Caco-2 (cell line): ENCODE measurements at regions not wholly inside any gene's neighbourhood (a gene's known extent, or its start where the extent isn't known, plus 50 kb on each side); places are given as distances from the start of the nearest gene placed in this dataset.

Experiments used
- BruUV-seq: library from RNA; stranded (reverse); fragments of 400-500 nt; replicated peaks from 2 replicates; lab custom pipeline; 2021; lab: Mats Ljungman, UMichigan
- CTCF ChIA-PET: fragments of 300-600 bp; sonication (Branson Sonifier 250); formaldehyde crosslinking; loops from one replicate; lab custom pipeline; 2022; ENCODE audit warnings: antibody characterized with exemption; lab: Charles Lee
- POLR2A ChIA-PET: fragments of 300-600 bp; sonication (Branson Sonifier 250); formaldehyde crosslinking; loops from one replicate; lab custom pipeline; 2022; ENCODE audit warnings: antibody characterized with exemption; lab: Charles Lee
- DNase-seq, 2 experiments: peaks; one replicate each; pipeline versions ENCODE4 v3.0.0 to v3.0.0-alpha.2; 2020 to 2022
- H3K27me3 ChIP-seq: replicated peaks from 2 replicates; pipeline ENCODE4 v1.6.0; 2011; ENCODE audit warnings: low read length; ENCODE audit not compliant: control insufficient read depth, insufficient read depth
- H3K36me3 ChIP-seq: 2 replicates; pipeline ENCODE4 v1.5.1; 2011; ENCODE audit warnings: low read length; ENCODE audit not compliant: control insufficient read depth, insufficient read depth
- H3K4me1 ChIP-seq: fragments of 250-450 bp; sonication (Bioruptor Pico); 2 replicates; pipeline ENCODE4 v1.5.1; 2020; ENCODE audit warnings: mild to moderate bottlenecking
- H3K4me3 ChIP-seq: 2 replicates; pipeline ENCODE4 v1.5.1; 2011; ENCODE audit warnings: low read depth, mild to moderate bottlenecking, control low read depth, low read length
- H3K9me3 ChIP-seq: fragments of 250-450 bp; sonication (Bioruptor Pico); 2 replicates; pipeline ENCODE4 v1.5.1; 2020; ENCODE audit warnings: mild to moderate bottlenecking, moderate library complexity
- H3K27ac Mint-ChIP-seq: one replicate; pipeline ENCODE4 v1.8.0; 2022; ENCODE audit warnings: mixed read lengths; ENCODE audit not compliant: unreplicated experiment
- H3K27me3 Mint-ChIP-seq: one replicate; pipeline ENCODE4 v1.8.0; 2022; ENCODE audit warnings: mixed read lengths; ENCODE audit not compliant: insufficient read depth, unreplicated experiment
- H3K36me3 Mint-ChIP-seq: one replicate; pipeline ENCODE4 v1.8.0; 2022; ENCODE audit warnings: mild to moderate bottlenecking, mixed read lengths; ENCODE audit not compliant: insufficient read depth, unreplicated experiment
- H3K4me1 Mint-ChIP-seq: one replicate; pipeline ENCODE4 v1.8.0; 2022; ENCODE audit warnings: low read depth, mixed read lengths; ENCODE audit not compliant: unreplicated experiment
- H3K4me3 Mint-ChIP-seq: one replicate; pipeline ENCODE4 v1.8.0; 2022; ENCODE audit warnings: mild to moderate bottlenecking, moderate library complexity, mixed read lengths; ENCODE audit not compliant: unreplicated experiment
- H3K9me3 Mint-ChIP-seq: one replicate; pipeline ENCODE4 v1.8.0; 2022; ENCODE audit warnings: mixed read lengths; ENCODE audit not compliant: unreplicated experiment
- intact Hi-C: fragments of 100-400 bp; cut with micrococcal nuclease; formaldehyde crosslinking; loops from one replicate; pipeline ENCODE4 v1.10.0; 2022; ENCODE audit not compliant: unreplicated experiment
- TF ChIP-seq, protein P1 (sequence below), 2 experiments: fragments of 200-600 bp in 1 of 2; IDR thresholded peaks; 1 replicate in 1 of 2; 2 replicates in 1 of 2; pipeline versions ENCODE4 v1.5.1 to v1.8.0; 2011 to 2022; ENCODE audit warnings: antibody characterized with exemption in 1 of 2, control low read depth in 1 of 2, inconsistent platforms in 1 of 2, low read depth in 1 of 2, low read length in 1 of 2, mild to moderate bottlenecking in 1 of 2, moderate library complexity in 1 of 2; ENCODE audit not compliant: insufficient read depth in 1 of 2, severe bottlenecking in 1 of 2, unreplicated experiment in 1 of 2

DNA sequence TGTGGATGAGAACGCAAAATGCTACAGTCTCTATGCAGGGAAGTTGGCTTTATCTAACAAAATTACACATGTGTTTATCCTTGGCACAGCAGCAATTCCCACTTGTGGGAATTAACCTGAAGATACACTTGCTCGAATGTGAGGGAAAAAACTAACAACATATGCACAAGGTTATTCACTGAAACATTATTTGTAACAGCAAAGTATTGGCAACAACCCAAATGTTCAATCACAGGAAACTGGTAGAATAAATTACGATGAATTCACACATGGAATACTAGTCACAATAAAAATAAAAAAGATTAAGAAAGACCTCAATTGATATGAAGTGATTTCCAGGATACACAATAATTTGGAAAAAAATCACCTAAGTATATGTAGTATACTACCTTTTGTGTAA, 68.1 kb upstream of the OGFRL1 start:
- Histone ChIP-seq H3K4me1 (no peaks in the 10 kb centered on the region), H3K9me3 (no peaks in the 10 kb centered on the region), H3K36me3 (no peaks in the 10 kb centered on the region), H3K27me3 (no peaks in the 10 kb centered on the region), H3K4me3 (no peak overlapping the region)
- BruUV-seq: no TSS peak
- no peak overlapping the region for H3K27ac Mint-ChIP-seq
- H3K9me3 Mint-ChIP-seq: no peaks in the 10 kb centered on the region
- ChIA-PET CTCF (no interaction called here), POLR2A (no interaction called here)
- H3K36me3 Mint-ChIP-seq: no peaks in the 10 kb centered on the region
- intact Hi-C loops: no loop called here
- DNase-seq: no peak
- no peak overlapping the region for H3K4me3 Mint-ChIP-seq
- TF ChIP-seq, protein P1, sequence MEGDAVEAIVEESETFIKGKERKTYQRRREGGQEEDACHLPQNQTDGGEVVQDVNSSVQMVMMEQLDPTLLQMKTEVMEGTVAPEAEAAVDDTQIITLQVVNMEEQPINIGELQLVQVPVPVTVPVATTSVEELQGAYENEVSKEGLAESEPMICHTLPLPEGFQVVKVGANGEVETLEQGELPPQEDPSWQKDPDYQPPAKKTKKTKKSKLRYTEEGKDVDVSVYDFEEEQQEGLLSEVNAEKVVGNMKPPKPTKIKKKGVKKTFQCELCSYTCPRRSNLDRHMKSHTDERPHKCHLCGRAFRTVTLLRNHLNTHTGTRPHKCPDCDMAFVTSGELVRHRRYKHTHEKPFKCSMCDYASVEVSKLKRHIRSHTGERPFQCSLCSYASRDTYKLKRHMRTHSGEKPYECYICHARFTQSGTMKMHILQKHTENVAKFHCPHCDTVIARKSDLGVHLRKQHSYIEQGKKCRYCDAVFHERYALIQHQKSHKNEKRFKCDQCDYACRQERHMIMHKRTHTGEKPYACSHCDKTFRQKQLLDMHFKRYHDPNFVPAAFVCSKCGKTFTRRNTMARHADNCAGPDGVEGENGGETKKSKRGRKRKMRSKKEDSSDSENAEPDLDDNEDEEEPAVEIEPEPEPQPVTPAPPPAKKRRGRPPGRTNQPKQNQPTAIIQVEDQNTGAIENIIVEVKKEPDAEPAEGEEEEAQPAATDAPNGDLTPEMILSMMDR (IDR thresholded peaks at IDR 0.05; ENCODE audit: insufficient read depth in 1 of 2, low read depth in 1 of 2, low read length in 1 of 2, severe bottlenecking in 1 of 2, unreplicated experiment in 1 of 2): no peak
- no peaks in the 10 kb centered on the region for H3K4me1 Mint-ChIP-seq
- no peaks in the 10 kb centered on the region for H3K27me3 Mint-ChIP-seq

DNA sequence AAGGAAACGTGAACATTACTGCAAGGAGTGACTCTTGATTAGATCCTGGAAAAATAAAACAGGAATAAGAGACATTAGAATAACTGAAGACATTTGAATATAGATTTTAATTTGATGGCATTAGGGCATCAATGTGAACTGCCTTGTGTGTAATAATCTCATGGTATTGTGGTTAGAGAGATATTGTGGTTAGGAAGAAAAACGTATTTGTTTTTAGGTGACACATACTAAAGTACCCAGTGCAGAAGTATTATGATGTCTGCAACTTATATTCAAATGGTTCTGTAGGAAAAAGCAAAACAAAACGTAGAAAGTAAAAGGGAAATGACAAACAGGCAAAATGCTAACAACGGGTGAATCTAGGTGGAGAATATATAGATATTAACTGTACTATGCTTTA, 65.9 kb upstream of the OGFRL1 start:
- Histone ChIP-seq H3K4me3 (no peak overlapping the region), H3K27me3 (no peaks in the 10 kb centered on the region), H3K36me3 (no peaks in the 10 kb centered on the region), H3K9me3 (no peaks in the 10 kb centered on the region), H3K4me1 (no peaks in the 10 kb centered on the region)
- intact Hi-C loops: no loop called here
- no peaks in the 10 kb centered on the region for H3K36me3 Mint-ChIP-seq
- no TSS peak for BruUV-seq
- no peaks in the 10 kb centered on the region for H3K9me3 Mint-ChIP-seq
- TF ChIP-seq, protein P1 (IDR thresholded peaks at IDR 0.05; ENCODE audit: insufficient read depth in 1 of 2, low read depth in 1 of 2, low read length in 1 of 2, severe bottlenecking in 1 of 2, unreplicated experiment in 1 of 2): no peak
- peaks cover 4% of the 10 kb centered on the region for H3K27me3 Mint-ChIP-seq
- CTCF ChIA-PET: no interaction called here
- H3K4me1 Mint-ChIP-seq: no peaks in the 10 kb centered on the region
- H3K27ac Mint-ChIP-seq: no peak overlapping the region
- H3K4me3 Mint-ChIP-seq: no peak overlapping the region
- no peak for DNase-seq
- POLR2A ChIA-PET: no interaction called here

GRCh38 chr6:71224011-71224410, 64.6 kb upstream of the OGFRL1 start:
- no peak overlapping the region for H3K27ac Mint-ChIP-seq
- TF ChIP-seq, protein P1 (IDR thresholded peaks at IDR 0.05; ENCODE audit: insufficient read depth in 1 of 2, low read depth in 1 of 2, low read length in 1 of 2, severe bottlenecking in 1 of 2, unreplicated experiment in 1 of 2): no peak
- intact Hi-C loops: no loop called here

More at GRCh38 chr6:71224011-71224410, 64.6 kb upstream of the OGFRL1 start:
- Histone ChIP-seq H3K4me3 (no peak overlapping the region), H3K4me1 (0 out of 2 replicates have a peak, but pooled peaks cover 6% of the 10 kb centered on the region), H3K27me3 (no peaks in the 10 kb centered on the region), H3K9me3 (no peaks in the 10 kb centered on the region), H3K36me3 (no peaks in the 10 kb centered on the region)
- POLR2A ChIA-PET: no interaction called here
- DNase-seq: no peak
- H3K4me1 Mint-ChIP-seq: no peaks in the 10 kb centered on the region
- BruUV-seq: no TSS peak
- H3K4me3 Mint-ChIP-seq: no peak overlapping the region
- H3K36me3 Mint-ChIP-seq: no peaks in the 10 kb centered on the region
- H3K9me3 Mint-ChIP-seq: no peaks in the 10 kb centered on the region
- CTCF ChIA-PET: no interaction called here
- peaks cover 4% of the 10 kb centered on the region for H3K27me3 Mint-ChIP-seq
